Osteoblast (primary cell): ENCODE measurements at regions not wholly inside any gene's neighbourhood (a gene's known extent, or its start where the extent isn't known, plus 50 kb on each side); places are given as distances from the start of the nearest gene placed in this dataset.

ENCODE experiments used
- DNase-seq: peaks from one replicate; pipeline ENCODE4 v3.0.0; 2011; ENCODE audit warnings: low spot score, mixed read lengths; ENCODE audit not compliant: insufficient read length; ENCODE audit errors: missing footprints
- H2AFZ ChIP-seq: 2 replicates; pipeline ENCODE4 v1.6.0; 2011; ENCODE audit warnings: mild to moderate bottlenecking, low read length
- H3K27ac ChIP-seq: 2 replicates; pipeline ENCODE4 v1.5.1; 2011; ENCODE audit warnings: mild to moderate bottlenecking, low read depth, low read length, moderate library complexity
- H3K27me3 ChIP-seq: 2 replicates; pipeline ENCODE4 v1.6.0; 2012; ENCODE audit warnings: mild to moderate bottlenecking, control low read depth, inconsistent platforms, low read length, moderate library complexity; ENCODE audit not compliant: insufficient read depth
- H3K36me3 ChIP-seq: 2 replicates; pipeline ENCODE4 v1.5.1; 2011; ENCODE audit warnings: mild to moderate bottlenecking, low read length, control low read depth, moderate library complexity; ENCODE audit not compliant: insufficient read depth
- H3K4me1 ChIP-seq: 2 replicates; pipeline ENCODE4 v1.5.1; 2011; ENCODE audit warnings: mild to moderate bottlenecking, low read length, control low read depth, moderate library complexity; ENCODE audit not compliant: insufficient read depth
- H3K4me2 ChIP-seq: 2 replicates; pipeline ENCODE4 v1.6.0; 2011; ENCODE audit warnings: mild to moderate bottlenecking, low read length; ENCODE audit not compliant: insufficient read depth
- H3K4me3 ChIP-seq: fragments of 200-600 bp; sonication (generic); 3 replicates; pipeline ENCODE4 v1.5.1; 2012; ENCODE audit warnings: mild to moderate bottlenecking, low read length, inconsistent platforms; ENCODE audit not compliant: insufficient read depth
- H3K79me2 ChIP-seq: 2 replicates; pipeline ENCODE4 v1.6.0; 2012; ENCODE audit warnings: mild to moderate bottlenecking, low read length, control low read depth, inconsistent platforms; ENCODE audit not compliant: insufficient read depth
- H3K9me3 ChIP-seq: 2 replicates; pipeline ENCODE4 v1.5.1; 2011; ENCODE audit warnings: low read depth, low read length, control low read depth
- H4K20me1 ChIP-seq: 2 replicates; pipeline ENCODE4 v1.6.0; 2012; ENCODE audit warnings: mild to moderate bottlenecking, low read length, control low read depth; ENCODE audit not compliant: insufficient read depth
- TF ChIP-seq, protein P1 (sequence below): IDR thresholded peaks from 2 replicates; pipeline ENCODE4 v1.5.1; 2011; ENCODE audit warnings: mild to moderate bottlenecking, low read depth, low read length, moderate library complexity; ENCODE audit errors: extremely low read depth

DNA sequence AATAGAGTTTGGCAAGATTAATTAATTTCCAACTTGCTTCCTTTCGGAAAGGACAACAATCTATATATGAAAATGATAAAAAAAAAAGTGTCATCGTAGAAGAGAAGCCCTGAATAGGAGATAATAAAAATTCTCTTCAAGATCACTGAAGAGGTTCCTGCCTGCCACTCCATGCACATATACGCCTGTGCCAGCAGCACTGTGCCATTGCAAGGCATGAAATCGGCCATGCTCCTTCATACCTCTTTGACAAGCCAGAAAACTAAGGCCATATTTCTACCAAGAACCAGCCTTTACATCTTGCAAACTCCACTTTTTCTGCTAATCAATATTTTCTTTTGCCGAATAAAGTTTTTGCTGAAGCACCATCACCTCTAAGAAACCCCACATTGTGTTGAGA is 365.5 kb downstream of the CXXC4 start:
- Histone ChIP-seq H3K79me2 (no peaks in the 10 kb centered on the region), H3K4me2 (no peak overlapping the region)

DNA sequence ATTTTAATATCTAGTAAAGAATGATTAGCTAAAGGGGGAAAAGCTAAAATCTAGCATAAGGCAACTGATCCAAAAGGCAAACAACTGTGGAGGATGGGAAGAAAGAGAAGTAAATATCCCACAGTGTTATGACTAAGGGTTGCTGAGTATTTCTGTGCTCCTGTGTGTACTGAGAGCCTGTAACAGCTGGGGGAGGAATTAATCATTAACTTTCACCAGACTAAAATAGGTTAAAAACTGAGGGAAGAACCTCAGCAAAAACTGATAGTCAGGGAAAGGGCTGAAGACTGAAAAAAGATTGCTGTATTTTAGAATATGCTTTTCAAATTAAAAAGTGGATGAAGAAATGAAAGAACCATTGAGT is 365.9 kb downstream of the CXXC4 start:
- Histone ChIP-seq H3K4me1 (no peaks in the 10 kb centered on the region), H3K27me3 (no peaks in the 10 kb centered on the region), H4K20me1 (no peaks in the 10 kb centered on the region), H3K27ac (no peak overlapping the region), H2AFZ (no peak overlapping the region), H3K4me3 (no peak overlapping the region), H3K9me3 (peaks cover 2% of the 10 kb centered on the region), H3K4me2 (no peak overlapping the region), H3K36me3 (no peaks in the 10 kb centered on the region), H3K79me2 (no peaks in the 10 kb centered on the region)
- DNase-seq, result no peak
- TF ChIP-seq, protein P1, sequence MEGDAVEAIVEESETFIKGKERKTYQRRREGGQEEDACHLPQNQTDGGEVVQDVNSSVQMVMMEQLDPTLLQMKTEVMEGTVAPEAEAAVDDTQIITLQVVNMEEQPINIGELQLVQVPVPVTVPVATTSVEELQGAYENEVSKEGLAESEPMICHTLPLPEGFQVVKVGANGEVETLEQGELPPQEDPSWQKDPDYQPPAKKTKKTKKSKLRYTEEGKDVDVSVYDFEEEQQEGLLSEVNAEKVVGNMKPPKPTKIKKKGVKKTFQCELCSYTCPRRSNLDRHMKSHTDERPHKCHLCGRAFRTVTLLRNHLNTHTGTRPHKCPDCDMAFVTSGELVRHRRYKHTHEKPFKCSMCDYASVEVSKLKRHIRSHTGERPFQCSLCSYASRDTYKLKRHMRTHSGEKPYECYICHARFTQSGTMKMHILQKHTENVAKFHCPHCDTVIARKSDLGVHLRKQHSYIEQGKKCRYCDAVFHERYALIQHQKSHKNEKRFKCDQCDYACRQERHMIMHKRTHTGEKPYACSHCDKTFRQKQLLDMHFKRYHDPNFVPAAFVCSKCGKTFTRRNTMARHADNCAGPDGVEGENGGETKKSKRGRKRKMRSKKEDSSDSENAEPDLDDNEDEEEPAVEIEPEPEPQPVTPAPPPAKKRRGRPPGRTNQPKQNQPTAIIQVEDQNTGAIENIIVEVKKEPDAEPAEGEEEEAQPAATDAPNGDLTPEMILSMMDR, result no peak

More for the DNA sequence above, 365.5 kb downstream of the CXXC4 start:
- Histone ChIP-seq H3K4me3 (no peak overlapping the region), H3K27me3 (no peaks in the 10 kb centered on the region), H3K27ac (no peak overlapping the region), H3K9me3 (peaks cover 2% of the 10 kb centered on the region), H4K20me1 (no peaks in the 10 kb centered on the region), H3K4me1 (no peaks in the 10 kb centered on the region), H3K36me3 (no peaks in the 10 kb centered on the region), H2AFZ (no peak overlapping the region)
- TF ChIP-seq, protein P1, result no peak
- no peak for DNase-seq

DNA sequence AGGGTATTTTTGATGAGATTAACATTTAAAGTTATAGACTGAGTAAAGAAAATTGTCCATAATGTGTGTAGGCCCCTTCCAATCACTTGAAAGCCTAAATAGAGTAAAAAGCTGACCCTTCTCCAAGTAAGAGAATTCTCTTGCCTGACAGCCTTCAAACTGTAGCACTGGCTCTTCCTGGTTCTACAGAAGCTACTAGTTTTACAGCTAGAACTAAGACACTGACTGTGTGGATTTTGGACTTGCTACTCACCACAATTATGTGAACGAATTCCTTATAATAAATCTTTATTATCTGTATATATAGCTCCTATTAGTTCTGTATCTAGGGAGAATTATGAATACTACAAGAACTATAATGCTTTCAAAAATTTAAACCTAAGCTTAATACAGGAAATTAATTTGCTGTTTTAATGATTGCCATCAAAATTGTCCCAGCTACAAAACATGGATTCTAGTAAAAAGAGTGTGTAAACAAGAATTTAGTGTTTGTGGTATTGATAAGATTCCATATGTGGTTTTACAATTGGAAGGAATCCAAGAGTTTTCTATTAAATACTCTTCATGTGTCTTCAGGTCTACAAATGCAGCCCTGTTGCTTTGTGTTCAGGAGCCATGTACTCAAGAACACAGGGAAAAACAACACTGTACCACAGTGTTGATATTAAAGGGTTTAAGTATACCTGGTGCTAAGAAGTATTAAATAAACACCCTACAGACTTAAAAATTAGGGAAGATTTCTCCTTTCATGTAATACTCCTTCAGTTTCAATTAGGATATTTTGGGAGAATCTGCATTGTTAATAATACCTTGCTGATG is 366.5 kb downstream of the CXXC4 start:
- Histone ChIP-seq H3K4me1 (no peaks in the 10 kb centered on the region), H4K20me1 (no peaks in the 10 kb centered on the region), H3K79me2 (no peaks in the 10 kb centered on the region), H3K27me3 (no peaks in the 10 kb centered on the region), H3K36me3 (no peaks in the 10 kb centered on the region), H3K4me3 (no peak overlapping the region), H3K4me2 (no peak overlapping the region), H3K27ac (no peak overlapping the region), H3K9me3 (peaks cover 2% of the 10 kb centered on the region), H2AFZ (no peak overlapping the region)
- TF ChIP-seq, protein P1, result no peak
- no peak for DNase-seq

DNA sequence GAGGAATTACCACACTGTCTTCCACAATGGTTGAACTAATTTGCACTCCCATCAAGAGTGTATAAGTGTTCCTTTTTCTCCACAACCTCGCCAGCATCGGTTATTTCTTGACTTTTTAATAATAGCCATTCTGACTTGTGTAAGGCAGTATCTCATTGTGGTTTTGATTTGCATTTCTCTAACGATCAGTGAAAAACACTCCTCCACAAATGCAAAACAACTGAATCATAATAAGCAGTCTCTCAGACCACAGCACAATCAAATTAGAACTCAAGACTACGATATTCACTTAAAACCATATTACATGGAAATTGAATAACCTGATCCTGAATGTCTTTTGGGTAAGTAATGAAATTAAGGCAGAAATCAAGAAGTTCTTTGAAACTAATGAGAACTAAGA is 371.7 kb downstream of the CXXC4 start:
- H2AFZ ChIP-seq, result no peak overlapping the region
- TF ChIP-seq, protein P1, result no peak
- no peak overlapping the region for H3K4me2 ChIP-seq
- H3K4me1 ChIP-seq, result no peaks in the 10 kb centered on the region
- peaks cover 2% of the 10 kb centered on the region for H3K9me3 ChIP-seq
- DNase-seq, result no peak
- no peaks in the 10 kb centered on the region for H3K79me2 ChIP-seq
- no peaks in the 10 kb centered on the region for H3K27me3 ChIP-seq
- no peak overlapping the region for H3K4me3 ChIP-seq
- H4K20me1 ChIP-seq, result no peaks in the 10 kb centered on the region
- H3K27ac ChIP-seq, result no peak overlapping the region
- no peaks in the 10 kb centered on the region for H3K36me3 ChIP-seq
